K562 (cell line): ENCODE measurements at regions not wholly inside any gene's neighbourhood (a gene's known extent, or its start where the extent isn't known, plus 50 kb on each side); places are given as distances from the start of the nearest gene placed in this dataset.

Source experiments
- ATF4 ChIP-seq: fragments of 450-650 bp; formaldehyde crosslinking; IDR thresholded peaks from 2 replicates; pipeline ENCODE4 v1.4.0; 2022; ENCODE audit warnings: mild to moderate bottlenecking, moderate library complexity
- BRF2 ChIP-seq: IDR thresholded peaks from 3 replicates; pipeline ENCODE4 v1.6.1; 2011; ENCODE audit warnings: borderline replicate concordance, mild to moderate bottlenecking; ENCODE audit not compliant: insufficient read length, insufficient read depth
- CREB5 ChIP-seq: fragments of 250-450 bp; sonication (Bioruptor Pico); IDR thresholded peaks from 2 replicates; pipeline ENCODE4 v1.5.0; 2020; ENCODE audit warnings: mild to moderate bottlenecking
- ELK3 ChIP-seq: fragments of 450-650 bp; formaldehyde crosslinking; IDR thresholded peaks from 2 replicates; pipeline ENCODE4 v1.4.0; 2020; ENCODE audit warnings: mild to moderate bottlenecking
- HDAC6 ChIP-seq: IDR thresholded peaks from 2 replicates; pipeline ENCODE4 v1.6.1; 2012; ENCODE audit warnings: low read depth, mild to moderate bottlenecking, control low read depth, inconsistent platforms, low read length, moderate library complexity
- HES1 ChIP-seq: fragments of 450-650 bp; IDR thresholded peaks from 2 replicates; pipeline ENCODE4 v1.6.1; 2016; ENCODE audit warnings: low read depth, mild to moderate bottlenecking, moderate library complexity
- HNRNPL ChIP-seq: fragments of 200-400 bp; formaldehyde crosslinking; IDR thresholded peaks from 2 replicates; pipeline ENCODE4 v1.6.1; 2017; ENCODE audit warnings: low read depth, mild to moderate bottlenecking, low read length
- IRF2 ChIP-seq: sonication (generic); formaldehyde crosslinking; IDR thresholded peaks from 2 replicates; pipeline ENCODE4 v1.8.1; 2022; ENCODE audit warnings: mild to moderate bottlenecking, missing genetic modification reagents
- MCM5 ChIP-seq: fragments of 450-650 bp; IDR thresholded peaks from 2 replicates; pipeline ENCODE4 v1.6.1; 2016; ENCODE audit warnings: low read depth
- PHF8 ChIP-seq: fragments of 200-600 bp; sonication (generic); IDR thresholded peaks from 2 replicates; pipeline ENCODE4 v1.6.1; 2012; ENCODE audit warnings: mixed run types, mild to moderate bottlenecking, inconsistent platforms, low read length, moderate library complexity, borderline replicate concordance
- RBM25 ChIP-seq: fragments of 200-400 bp; formaldehyde crosslinking; IDR thresholded peaks from 2 replicates; pipeline ENCODE4 v1.6.1; 2018; ENCODE audit warnings: low read length, low read depth, moderate library complexity; ENCODE audit not compliant: severe bottlenecking
- RFX7 ChIP-seq: fragments of 250-450 bp; sonication (Bioruptor Pico); IDR thresholded peaks from 2 replicates; pipeline ENCODE4 v1.5.1; 2021; ENCODE audit warnings: mild to moderate bottlenecking
- SAFB ChIP-seq: fragments of 200-400 bp; formaldehyde crosslinking; IDR thresholded peaks from 2 replicates; pipeline ENCODE4 v1.6.1; 2017; ENCODE audit warnings: low read depth, low read length, borderline replicate concordance
- SNAPC5 ChIP-seq: fragments of 250-450 bp; sonication (Bioruptor Pico); IDR thresholded peaks from 2 replicates; pipeline ENCODE4 v1.8.0; 2021; ENCODE audit warnings: moderate library complexity, mild to moderate bottlenecking, inconsistent platforms
- SRSF9 ChIP-seq: fragments of 200-400 bp; formaldehyde crosslinking; IDR thresholded peaks from 2 replicates; pipeline ENCODE4 v1.6.1; 2017; ENCODE audit warnings: low read depth, low read length, borderline replicate concordance
- TFAP4 ChIP-seq: sonication (generic); formaldehyde crosslinking; IDR thresholded peaks from 2 replicates; pipeline ENCODE4 v1.8.0; 2022; ENCODE audit warnings: missing genetic modification reagents, mild to moderate bottlenecking, moderate library complexity, borderline replicate concordance
- TRIM28 ChIP-seq: fragments of 450-650 bp; IDR thresholded peaks from 2 replicates; pipeline ENCODE4 v1.6.1; 2017
- ZC3H4 ChIP-seq: sonication (generic); formaldehyde crosslinking; IDR thresholded peaks from 2 replicates; pipeline ENCODE4 v1.9.0; 2021; ENCODE audit warnings: missing genetic modification reagents, borderline replicate concordance
- ZNF274 ChIP-seq: IDR thresholded peaks from 2 replicates; pipeline ENCODE4 v1.6.1; 2011; ENCODE audit warnings: low read depth, mild to moderate bottlenecking, low read length, moderate library complexity, borderline replicate concordance
- ZNF449 ChIP-seq: fragments of 250-450 bp; sonication (Bioruptor Pico); IDR thresholded peaks from 2 replicates; pipeline ENCODE4 v1.8.0; 2022; ENCODE audit warnings: moderate library complexity, mild to moderate bottlenecking, inconsistent platforms
- ZNF778 ChIP-seq: fragments of 450-650 bp; formaldehyde crosslinking; IDR thresholded peaks from 2 replicates; pipeline ENCODE4 v1.4.0; 2020; ENCODE audit warnings: mild to moderate bottlenecking, moderate library complexity

GRCh38 chr12:126998747-126999285 lies 1268.2 kb upstream of the TMEM132C start (continued):
- TF ChIP-seq ELK3 (CRISPR knock-in tag) (no peak), RFX7 (CRISPR knock-in tag) (no peak), MCM5 (no peak), PHF8 (no peak), ATF4 (CRISPR knock-in tag) (no peak), SRSF9 (no peak), ZNF778 (CRISPR knock-in tag) (no peak), TFAP4 (CRISPR knock-in tag) (peak; percentile 37; the same call in 1 of the 2 replicates), IRF2 (CRISPR knock-in tag) (no peak), CREB5 (CRISPR knock-in tag) (no peak), SNAPC5 (CRISPR knock-in tag) (no peak), SAFB (no peak), HES1 (peak; percentile 96), TRIM28 (peak; percentile 99), BRF2 (no peak), ZNF274 (no peak), RBM25 (peak; percentile 64), HDAC6 (no peak), HNRNPL (no peak), ZNF449 (CRISPR knock-in tag) (no peak), ZC3H4 (CRISPR knock-in tag) (no peak)
